ENCODE measurements at regions not wholly inside any gene's neighbourhood (a gene's known extent, or its start where the extent isn't known, plus 50 kb on each side); places are given as distances from the start of the nearest gene placed in this dataset.

DNA sequence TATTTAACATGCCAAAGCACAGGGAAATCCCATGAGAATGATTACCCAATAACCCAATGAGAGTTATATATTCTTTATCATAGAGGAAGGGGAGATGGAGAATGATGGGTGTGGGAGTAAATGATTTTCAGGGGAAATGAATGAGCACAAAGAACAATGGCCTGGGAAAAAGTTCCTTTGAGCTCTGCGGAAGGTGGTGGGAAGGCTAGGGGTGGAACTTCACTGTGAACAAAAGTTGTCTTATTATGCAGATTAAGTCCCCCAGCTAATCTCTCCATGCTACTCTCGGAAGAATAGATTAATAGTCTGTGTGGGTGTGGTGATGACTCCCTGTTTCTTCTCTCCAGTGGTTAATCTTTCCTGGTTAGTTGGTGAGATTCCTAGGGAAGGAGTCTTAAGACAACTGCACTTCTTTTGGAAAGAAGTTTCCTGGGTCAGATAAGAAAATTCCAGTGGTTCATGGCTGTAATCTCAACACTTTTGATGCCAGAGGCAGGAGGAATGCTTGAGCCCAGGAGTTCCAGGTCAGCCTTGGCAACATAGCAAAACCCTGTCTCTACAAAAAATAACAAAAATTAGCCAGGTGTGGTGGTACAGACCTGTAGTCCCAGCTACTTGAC, 71.6 kb downstream of the DNTTIP2 start:
- no peak overlapping the region for H3K4me2 ChIP-seq
- H3K36me3 ChIP-seq (replicated peaks; ENCODE audit: insufficient read depth, low read depth), result no peaks in the 10 kb centered on the region
- no peaks in the 10 kb centered on the region for H3K9me3 ChIP-seq (ENCODE audit: low read depth)
- WGBS (ENCODE audit: low lambda C conversion rate, missing lambda C conversion rate), result 89% methylated on average over 2 of the region's 2 CpGs
- H4K20me1 ChIP-seq (ENCODE audit: insufficient read depth, poor library complexity, severe bottlenecking), result no peaks in the 10 kb centered on the region
- H3K4me3 ChIP-seq, result no peak overlapping the region
- no peaks in the 10 kb centered on the region for H3K79me2 ChIP-seq
- H3K9me2 ChIP-seq (replicated peaks; ENCODE audit: insufficient read depth), result no peaks in the 10 kb centered on the region
- peaks cover 6% of the 10 kb centered on the region for H3K4me1 ChIP-seq (ENCODE audit: insufficient read depth)
- H3K27me3 ChIP-seq, result no peaks in the 10 kb centered on the region
- TF ChIP-seq EZH2phosphoT487 (IDR thresholded peaks at IDR 0.05; ENCODE audit: low read depth, severe bottlenecking, unreplicated experiment) (no peak), EZH2 (IDR thresholded peaks at IDR 0.05; ENCODE audit: borderline replicate concordance) (no peak)
- H2AFZ ChIP-seq, result no peak overlapping the region
- DNase-seq (ENCODE audit: low spot score), result no peak
- no peak overlapping the region for H3K27ac ChIP-seq

DNA sequence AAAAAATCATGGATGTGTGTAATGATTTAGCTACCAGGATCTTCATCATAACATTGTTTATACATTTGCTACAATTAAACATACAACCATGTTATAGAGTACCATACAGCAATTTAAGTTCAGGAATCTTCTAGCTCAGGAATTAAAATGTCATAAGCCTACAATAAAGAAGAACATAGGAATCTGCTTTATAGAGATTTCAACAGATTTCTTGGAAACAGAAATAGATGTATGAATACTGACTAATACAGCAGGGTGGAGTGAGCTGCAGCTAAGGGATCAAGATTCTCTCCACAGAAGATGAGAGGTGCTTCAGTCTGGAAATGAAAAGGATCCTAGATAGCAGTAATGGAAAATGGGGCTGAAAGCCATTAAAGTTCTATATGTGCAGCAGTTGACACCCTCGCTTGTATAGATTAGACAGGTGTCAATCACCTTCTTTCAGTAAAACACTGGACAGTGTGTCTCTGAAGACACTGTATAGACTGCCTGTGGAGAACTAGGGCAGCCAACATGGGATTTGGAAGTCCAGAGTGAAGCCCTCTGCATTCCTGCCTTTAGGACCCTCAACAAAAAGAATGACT, 73.9 kb downstream of the DNTTIP2 start:
- H3K36me3 ChIP-seq (replicated peaks; ENCODE audit: insufficient read depth, low read depth), result no peaks in the 10 kb centered on the region
- no peaks in the 10 kb centered on the region for H3K27me3 ChIP-seq
- H2AFZ ChIP-seq, result no peak overlapping the region
- H3K9me3 ChIP-seq (ENCODE audit: low read depth), result no peaks in the 10 kb centered on the region
- WGBS (ENCODE audit: low lambda C conversion rate, missing lambda C conversion rate), result 95% methylated on average over 1 of the region's 1 CpG
- H4K20me1 ChIP-seq (ENCODE audit: insufficient read depth, poor library complexity, severe bottlenecking), result no peaks in the 10 kb centered on the region
- H3K9me2 ChIP-seq (replicated peaks; ENCODE audit: insufficient read depth), result no peaks in the 10 kb centered on the region
- no peak overlapping the region for H3K27ac ChIP-seq
- TF ChIP-seq EZH2 (IDR thresholded peaks at IDR 0.05; ENCODE audit: borderline replicate concordance), result no peak
- TF ChIP-seq, protein P1, sequence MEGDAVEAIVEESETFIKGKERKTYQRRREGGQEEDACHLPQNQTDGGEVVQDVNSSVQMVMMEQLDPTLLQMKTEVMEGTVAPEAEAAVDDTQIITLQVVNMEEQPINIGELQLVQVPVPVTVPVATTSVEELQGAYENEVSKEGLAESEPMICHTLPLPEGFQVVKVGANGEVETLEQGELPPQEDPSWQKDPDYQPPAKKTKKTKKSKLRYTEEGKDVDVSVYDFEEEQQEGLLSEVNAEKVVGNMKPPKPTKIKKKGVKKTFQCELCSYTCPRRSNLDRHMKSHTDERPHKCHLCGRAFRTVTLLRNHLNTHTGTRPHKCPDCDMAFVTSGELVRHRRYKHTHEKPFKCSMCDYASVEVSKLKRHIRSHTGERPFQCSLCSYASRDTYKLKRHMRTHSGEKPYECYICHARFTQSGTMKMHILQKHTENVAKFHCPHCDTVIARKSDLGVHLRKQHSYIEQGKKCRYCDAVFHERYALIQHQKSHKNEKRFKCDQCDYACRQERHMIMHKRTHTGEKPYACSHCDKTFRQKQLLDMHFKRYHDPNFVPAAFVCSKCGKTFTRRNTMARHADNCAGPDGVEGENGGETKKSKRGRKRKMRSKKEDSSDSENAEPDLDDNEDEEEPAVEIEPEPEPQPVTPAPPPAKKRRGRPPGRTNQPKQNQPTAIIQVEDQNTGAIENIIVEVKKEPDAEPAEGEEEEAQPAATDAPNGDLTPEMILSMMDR (IDR thresholded peaks at IDR 0.05; ENCODE audit: poor library complexity), result no peak
- no peak overlapping the region for H3K4me2 ChIP-seq
- H3K4me3 ChIP-seq, result no peak overlapping the region
- H3K4me1 ChIP-seq (ENCODE audit: insufficient read depth), result no peaks in the 10 kb centered on the region
- DNase-seq (ENCODE audit: low spot score), result no peak
- no peaks in the 10 kb centered on the region for H3K79me2 ChIP-seq

DNA sequence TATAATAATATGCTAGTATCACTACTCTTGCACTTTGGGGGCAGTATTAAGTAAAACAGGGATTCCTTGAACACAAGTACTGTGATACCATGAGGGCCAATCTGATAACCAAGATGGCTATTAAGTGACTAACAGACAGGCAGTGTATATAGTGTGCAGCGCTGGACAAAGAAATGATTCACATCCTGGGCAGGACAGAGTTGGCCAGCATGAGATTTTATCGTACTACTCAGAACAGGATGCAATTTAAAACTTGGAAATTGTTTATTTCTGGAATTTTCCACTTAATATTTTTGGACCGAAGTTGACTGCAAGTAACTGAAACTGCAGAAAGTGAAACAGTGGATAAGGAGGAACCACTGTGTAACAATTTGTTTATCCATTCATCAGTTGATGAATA, 74.6 kb downstream of the DNTTIP2 start:
- no peak overlapping the region for H3K4me2 ChIP-seq
- no peak for DNase-seq (ENCODE audit: low spot score)
- TF ChIP-seq, protein P1 (IDR thresholded peaks at IDR 0.05; ENCODE audit: poor library complexity), result no peak
- no peak for TF ChIP-seq EZH2 (IDR thresholded peaks at IDR 0.05; ENCODE audit: borderline replicate concordance)
- TF ChIP-seq EZH2phosphoT487 (IDR thresholded peaks at IDR 0.05; ENCODE audit: low read depth, severe bottlenecking, unreplicated experiment), result no peak
- H3K79me2 ChIP-seq, result no peaks in the 10 kb centered on the region
- H3K36me3 ChIP-seq (replicated peaks; ENCODE audit: insufficient read depth, low read depth), result no peaks in the 10 kb centered on the region
- H3K4me1 ChIP-seq (ENCODE audit: insufficient read depth), result no peaks in the 10 kb centered on the region
- no peak overlapping the region for H3K27ac ChIP-seq
- 81% methylated on average over 3 of the region's 3 CpGs for WGBS (ENCODE audit: low lambda C conversion rate, missing lambda C conversion rate)
- H3K9me3 ChIP-seq (ENCODE audit: low read depth), result no peaks in the 10 kb centered on the region
- no peak overlapping the region for H2AFZ ChIP-seq
- H4K20me1 ChIP-seq (ENCODE audit: insufficient read depth, poor library complexity, severe bottlenecking), result no peaks in the 10 kb centered on the region
- H3K4me3 ChIP-seq, result no peak overlapping the region
- no peaks in the 10 kb centered on the region for H3K27me3 ChIP-seq
- no peaks in the 10 kb centered on the region for H3K9me2 ChIP-seq (replicated peaks; ENCODE audit: insufficient read depth)

DNA sequence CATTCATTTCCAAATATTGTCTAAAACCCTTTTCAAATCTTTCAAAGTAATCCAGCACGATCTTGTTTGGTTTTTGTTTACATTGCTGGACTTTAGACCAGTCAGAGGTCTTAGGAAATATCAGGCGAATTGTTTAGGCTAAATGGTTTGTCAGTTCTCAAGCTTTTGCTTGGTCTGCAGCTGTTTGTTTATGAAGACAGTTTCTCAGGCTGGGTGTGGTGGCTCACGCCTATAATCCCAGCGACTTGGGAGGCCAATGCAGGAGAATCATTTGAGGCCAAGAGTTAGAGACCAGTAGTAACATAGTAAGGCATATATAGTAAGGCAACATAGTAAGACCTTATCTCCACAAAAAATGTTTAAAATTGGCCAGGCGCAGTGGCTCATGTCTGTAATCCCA, 77.5 kb downstream of the DNTTIP2 start:
- Histone ChIP-seq H3K27me3 (no peaks in the 10 kb centered on the region), H3K9me2 (replicated peaks; ENCODE audit: insufficient read depth) (no peaks in the 10 kb centered on the region), H2AFZ (no peak overlapping the region), H3K9me3 (ENCODE audit: low read depth) (no peaks in the 10 kb centered on the region), H3K79me2 (no peaks in the 10 kb centered on the region), H3K4me2 (no peak overlapping the region), H3K27ac (no peak overlapping the region), H3K4me3 (no peak overlapping the region), H4K20me1 (ENCODE audit: insufficient read depth, poor library complexity, severe bottlenecking) (no peaks in the 10 kb centered on the region), H3K4me1 (ENCODE audit: insufficient read depth) (no peaks in the 10 kb centered on the region), H3K36me3 (replicated peaks; ENCODE audit: insufficient read depth, low read depth) (no peaks in the 10 kb centered on the region)
- no peak for TF ChIP-seq EZH2phosphoT487 (IDR thresholded peaks at IDR 0.05; ENCODE audit: low read depth, severe bottlenecking, unreplicated experiment)
- TF ChIP-seq EZH2 (IDR thresholded peaks at IDR 0.05; ENCODE audit: borderline replicate concordance), result no peak
- TF ChIP-seq, protein P1 (IDR thresholded peaks at IDR 0.05; ENCODE audit: poor library complexity), result no peak
- 60% methylated on average over 5 of the region's 5 CpGs for WGBS (ENCODE audit: low lambda C conversion rate, missing lambda C conversion rate)
- no peak for DNase-seq (ENCODE audit: low spot score)

Measured in hepatocyte (in vitro differentiated cells).